Skeletal muscle satellite cell (primary cell): ENCODE measurements at regions not wholly inside any gene's neighbourhood (a gene's known extent, or its start where the extent isn't known, plus 50 kb on each side); places are given as distances from the start of the nearest gene placed in this dataset.

Experiments used
- H3K27me3 ChIP-seq: 2 replicates; pipeline ENCODE4 v1.7.0; 2013; ENCODE audit warnings: low read length; ENCODE audit not compliant: control insufficient read depth, insufficient read depth
- H3K36me3 ChIP-seq: 2 replicates; pipeline ENCODE4 v1.7.0; 2013; ENCODE audit warnings: mild to moderate bottlenecking, control low read depth, low read length; ENCODE audit not compliant: insufficient read depth
- H3K4me1 ChIP-seq: 2 replicates; pipeline ENCODE4 v1.7.0; 2013; ENCODE audit warnings: low read length; ENCODE audit not compliant: control insufficient read depth, insufficient read depth
- H3K4me2 ChIP-seq: 2 replicates; pipeline ENCODE4 v1.7.0; 2013; ENCODE audit warnings: mild to moderate bottlenecking, low read length
- H3K4me3 ChIP-seq: 2 replicates; pipeline ENCODE4 v1.7.0; 2013; ENCODE audit warnings: low read length
- H3K9ac ChIP-seq: 2 replicates; pipeline ENCODE4 v1.7.0; 2013; ENCODE audit warnings: mild to moderate bottlenecking, low read depth, low read length, moderate library complexity
- H3K9me3 ChIP-seq: replicated peaks from 2 replicates; pipeline ENCODE4 v1.7.0; 2013; ENCODE audit warnings: mild to moderate bottlenecking, control low read depth, low read length

DNA sequence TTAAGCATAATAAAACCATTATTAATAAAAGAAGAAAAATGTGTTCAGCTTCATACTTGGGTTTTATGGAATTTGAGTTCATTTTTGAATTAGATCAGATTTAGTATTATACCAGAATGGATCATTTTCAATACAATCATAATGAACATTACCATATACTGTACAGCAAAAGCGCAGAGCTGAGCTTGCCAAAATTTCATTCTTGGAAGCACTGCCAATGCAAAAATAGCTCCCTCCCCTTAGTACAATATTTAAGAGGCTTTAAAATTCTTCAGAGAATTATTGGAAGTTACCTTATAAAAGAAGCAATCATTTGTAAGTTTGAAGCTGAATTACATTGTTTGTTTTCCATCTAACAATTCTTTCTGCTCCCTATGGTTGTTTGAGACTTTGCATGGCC, 938.1 kb upstream of the SLC39A10 start:
- Histone ChIP-seq H3K27me3 (no peaks in the 10 kb centered on the region), H3K9me3 (no peaks in the 10 kb centered on the region), H3K4me3 (no peak overlapping the region), H3K4me2 (no peak overlapping the region), H3K9ac (no peak overlapping the region), H3K4me1 (no peaks in the 10 kb centered on the region), H3K36me3 (no peaks in the 10 kb centered on the region)

DNA sequence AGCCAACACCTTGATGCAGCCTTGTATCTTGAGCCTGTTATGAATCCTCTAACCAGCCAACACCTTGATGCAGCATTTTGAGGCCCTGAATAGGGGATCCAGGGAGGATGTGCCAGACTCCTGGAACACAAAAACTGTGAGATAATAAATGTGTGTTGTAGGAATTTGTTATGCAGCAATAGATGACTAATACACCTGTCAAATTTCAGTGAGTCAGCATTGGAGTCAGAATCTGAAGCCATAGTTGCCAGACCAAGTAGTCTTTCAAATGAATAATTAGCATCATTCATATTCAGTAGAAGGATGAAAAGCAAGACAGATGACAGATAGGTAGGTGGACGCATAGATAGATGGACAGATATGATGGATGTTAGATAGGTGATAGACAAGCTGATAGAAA, 942.5 kb upstream of the SLC39A10 start:
- no peak overlapping the region for H3K4me2 ChIP-seq
- no peak overlapping the region for H3K4me3 ChIP-seq
- H3K27me3 ChIP-seq, result no peaks in the 10 kb centered on the region
- no peaks in the 10 kb centered on the region for H3K9me3 ChIP-seq
- no peaks in the 10 kb centered on the region for H3K4me1 ChIP-seq
- no peak overlapping the region for H3K9ac ChIP-seq
- no peaks in the 10 kb centered on the region for H3K36me3 ChIP-seq

DNA sequence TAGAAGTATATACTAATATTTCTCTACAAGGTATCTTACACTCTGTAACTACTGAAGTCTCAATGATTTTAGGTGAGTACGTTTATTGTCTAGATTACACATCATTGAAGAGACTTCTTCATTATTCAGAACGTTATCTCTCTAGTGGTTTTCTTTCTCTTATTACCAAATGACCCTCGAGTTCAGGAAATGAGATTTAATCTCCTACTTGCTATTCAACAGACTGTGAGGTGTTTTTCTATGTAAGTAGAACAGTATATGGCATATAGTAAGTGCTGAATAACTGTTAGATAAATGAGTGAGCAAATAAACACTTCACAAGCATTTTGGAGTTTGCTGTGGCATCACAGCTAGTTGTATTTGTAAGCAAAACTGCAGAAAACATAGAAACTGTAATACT, 947.2 kb upstream of the SLC39A10 start:
- Histone ChIP-seq H3K4me2 (no peak overlapping the region), H3K4me1 (no peaks in the 10 kb centered on the region), H3K27me3 (no peaks in the 10 kb centered on the region), H3K36me3 (no peaks in the 10 kb centered on the region), H3K9me3 (no peaks in the 10 kb centered on the region), H3K4me3 (no peak overlapping the region), H3K9ac (no peak overlapping the region)

- H3K27me3 ChIP-seq, result no peaks in the 10 kb centered on the region
- H3K4me1 ChIP-seq, result no peaks in the 10 kb centered on the region
- no peaks in the 10 kb centered on the region for H3K36me3 ChIP-seq
- H3K9ac ChIP-seq, result no peak overlapping the region
- no peak overlapping the region for H3K4me2 ChIP-seq
- H3K9me3 ChIP-seq, result no peaks in the 10 kb centered on the region
- no peak overlapping the region for H3K4me3 ChIP-seq
These were observed 950.8 kb upstream of the SLC39A10 start for GRCh38 chr2:194706179-194706578.

GRCh38 chr2:194705398-194705797, 951.6 kb upstream of the SLC39A10 start:
- Histone ChIP-seq H3K36me3 (no peaks in the 10 kb centered on the region), H3K9ac (no peak overlapping the region), H3K4me1 (no peaks in the 10 kb centered on the region), H3K4me2 (no peak overlapping the region), H3K9me3 (no peaks in the 10 kb centered on the region), H3K4me3 (no peak overlapping the region), H3K27me3 (no peaks in the 10 kb centered on the region)

DNA sequence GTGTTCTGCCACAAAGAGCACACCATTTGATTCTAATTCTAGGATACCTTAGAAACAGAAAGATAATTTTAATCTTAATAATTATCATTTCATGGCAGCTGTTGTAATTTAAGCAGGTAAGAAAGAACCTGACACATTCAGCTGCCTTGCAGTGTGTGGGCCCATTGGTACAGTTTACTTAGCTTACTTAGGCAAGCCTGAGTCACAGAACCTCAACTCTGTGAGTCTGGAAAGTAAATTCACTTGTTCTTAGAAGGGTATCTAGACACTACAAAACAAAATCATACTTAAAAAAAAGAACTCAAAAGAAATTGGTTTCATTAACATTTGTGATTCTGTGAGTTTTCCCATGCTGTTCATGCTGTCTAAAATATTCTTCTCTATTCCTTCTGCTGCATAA, 956.3 kb upstream of the SLC39A10 start:
- Histone ChIP-seq H3K4me3 (no peak overlapping the region), H3K9me3 (no peaks in the 10 kb centered on the region), H3K4me1 (no peaks in the 10 kb centered on the region), H3K36me3 (no peaks in the 10 kb centered on the region), H3K27me3 (no peaks in the 10 kb centered on the region), H3K4me2 (no peak overlapping the region), H3K9ac (no peak overlapping the region)

- Histone ChIP-seq H3K36me3 (no peaks in the 10 kb centered on the region), H3K4me1 (no peaks in the 10 kb centered on the region), H3K9me3 (no peaks in the 10 kb centered on the region), H3K27me3 (no peaks in the 10 kb centered on the region), H3K4me3 (no peak overlapping the region), H3K4me2 (no peak overlapping the region), H3K9ac (no peak overlapping the region)
These were observed 956.9 kb upstream of the SLC39A10 start for GRCh38 chr2:194700116-194700515.

DNA sequence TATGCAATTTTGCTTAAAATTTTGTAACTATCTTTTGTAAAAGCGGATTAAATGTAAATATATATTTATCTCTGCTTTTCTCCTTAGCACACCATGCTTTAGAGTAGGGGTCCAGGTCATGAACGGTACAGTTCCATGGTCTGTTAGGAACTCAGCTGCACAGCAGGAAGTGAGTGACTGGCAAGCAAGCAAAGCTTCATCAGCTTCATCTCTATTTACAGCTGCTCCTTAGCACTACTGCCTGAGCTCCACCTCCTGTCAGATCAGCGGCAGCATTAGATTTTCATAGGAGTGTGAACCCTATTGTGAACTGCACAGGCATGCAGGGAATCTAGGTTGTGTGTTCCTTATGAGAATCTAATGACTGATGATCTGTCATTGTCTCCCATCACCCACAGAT, 959.0 kb upstream of the SLC39A10 start:
- Histone ChIP-seq H3K27me3 (no peaks in the 10 kb centered on the region), H3K9ac (no peak overlapping the region), H3K36me3 (no peaks in the 10 kb centered on the region), H3K4me3 (no peak overlapping the region), H3K4me1 (no peaks in the 10 kb centered on the region), H3K9me3 (no peaks in the 10 kb centered on the region), H3K4me2 (no peak overlapping the region)

DNA sequence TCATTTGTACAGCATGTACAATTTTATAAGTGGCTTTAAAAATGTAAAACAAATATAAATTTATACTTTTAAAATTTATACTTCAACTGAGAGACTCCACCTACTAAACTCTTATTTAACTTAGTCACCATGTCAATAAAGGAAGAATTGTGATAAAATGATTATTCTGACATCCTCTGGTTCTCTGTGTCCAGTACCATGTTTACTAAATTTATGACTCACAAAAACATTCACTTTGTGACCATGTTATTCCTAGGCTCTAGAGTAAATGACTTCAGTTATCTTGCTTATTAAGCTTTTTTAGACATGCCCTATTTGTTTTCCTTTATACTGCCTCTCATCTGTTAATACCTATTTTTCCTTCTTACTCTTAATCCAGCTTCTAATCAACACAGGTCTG, 959.6 kb upstream of the SLC39A10 start:
- H3K4me2 ChIP-seq, result no peak overlapping the region
- no peaks in the 10 kb centered on the region for H3K9me3 ChIP-seq
- H3K4me1 ChIP-seq, result no peaks in the 10 kb centered on the region
- no peak overlapping the region for H3K4me3 ChIP-seq
- no peak overlapping the region for H3K9ac ChIP-seq
- H3K27me3 ChIP-seq, result no peaks in the 10 kb centered on the region
- H3K36me3 ChIP-seq, result no peaks in the 10 kb centered on the region

DNA sequence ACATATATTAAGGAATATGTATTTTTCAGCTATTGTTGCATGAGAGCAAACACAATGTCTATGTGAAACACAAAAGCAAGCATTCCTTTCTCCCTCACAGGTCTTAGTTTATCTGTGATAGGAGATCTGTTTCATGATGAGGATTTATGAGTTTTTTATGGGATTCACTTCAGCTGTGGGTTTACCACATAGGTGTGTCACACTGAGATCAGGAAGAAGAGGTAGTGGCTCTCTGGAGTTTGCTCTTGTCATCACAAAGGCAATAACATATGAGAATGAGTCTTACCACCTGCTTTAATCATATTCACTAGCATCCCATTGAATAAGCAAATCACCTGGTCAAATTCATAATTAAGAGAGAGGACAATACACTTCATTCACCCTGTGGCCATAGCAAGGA, 960.3 kb upstream of the SLC39A10 start:
- H3K9ac ChIP-seq, result no peak overlapping the region

DNA sequence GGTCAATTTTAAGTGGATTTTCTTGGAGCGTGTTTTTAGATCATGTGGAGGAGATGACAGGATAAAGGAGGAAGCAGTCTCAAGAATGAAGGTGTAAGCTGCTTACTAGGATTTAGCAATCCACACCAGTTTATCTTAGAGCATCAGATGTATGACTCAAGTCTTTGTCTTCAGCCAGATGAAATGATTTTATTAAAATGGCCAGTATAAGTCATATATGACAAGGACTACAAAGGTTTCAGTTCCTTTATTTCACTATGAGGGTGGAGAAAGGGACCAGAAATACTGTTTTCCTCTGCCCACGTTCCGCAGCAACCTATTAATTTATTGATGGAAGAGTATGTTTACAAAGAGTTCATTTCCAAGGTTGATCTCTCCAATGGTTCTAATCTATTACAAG, 970.5 kb upstream of the SLC39A10 start:
- Histone ChIP-seq H3K4me3 (no peak overlapping the region), H3K9me3 (no peaks in the 10 kb centered on the region), H3K36me3 (no peaks in the 10 kb centered on the region), H3K9ac (no peak overlapping the region), H3K4me2 (no peak overlapping the region), H3K4me1 (no peaks in the 10 kb centered on the region), H3K27me3 (no peaks in the 10 kb centered on the region)

More for the DNA sequence above, 960.3 kb upstream of the SLC39A10 start:
- H3K9me3 ChIP-seq, result no peaks in the 10 kb centered on the region
- H3K36me3 ChIP-seq, result no peaks in the 10 kb centered on the region
- no peak overlapping the region for H3K4me3 ChIP-seq
- H3K27me3 ChIP-seq, result no peaks in the 10 kb centered on the region
- H3K4me1 ChIP-seq, result no peaks in the 10 kb centered on the region
- no peak overlapping the region for H3K4me2 ChIP-seq

GRCh38 chr2:194674043-194674442, 983.0 kb upstream of the SLC39A10 start:
- no peaks in the 10 kb centered on the region for H3K36me3 ChIP-seq
- H3K27me3 ChIP-seq, result no peaks in the 10 kb centered on the region
- no peak overlapping the region for H3K4me3 ChIP-seq
- H3K9me3 ChIP-seq, result no peaks in the 10 kb centered on the region
- no peaks in the 10 kb centered on the region for H3K4me1 ChIP-seq
- H3K9ac ChIP-seq, result no peak overlapping the region
- no peak overlapping the region for H3K4me2 ChIP-seq
